Activated CD4-positive, alpha-beta T cell treated with anti-CD3 and anti-CD28 coated beads, Interleukin-2, amount 50 U/mL, for 4 hours (primary cell): ENCODE measurements at regions not wholly inside any gene's neighbourhood (a gene's known extent, or its start where the extent isn't known, plus 50 kb on each side); places are given as distances from the start of the nearest gene placed in this dataset.

Experiments
- DNase-seq, 2 experiments: peaks; one replicate each; pipeline ENCODE4 v3.0.0-alpha.2; 2020

DNA sequence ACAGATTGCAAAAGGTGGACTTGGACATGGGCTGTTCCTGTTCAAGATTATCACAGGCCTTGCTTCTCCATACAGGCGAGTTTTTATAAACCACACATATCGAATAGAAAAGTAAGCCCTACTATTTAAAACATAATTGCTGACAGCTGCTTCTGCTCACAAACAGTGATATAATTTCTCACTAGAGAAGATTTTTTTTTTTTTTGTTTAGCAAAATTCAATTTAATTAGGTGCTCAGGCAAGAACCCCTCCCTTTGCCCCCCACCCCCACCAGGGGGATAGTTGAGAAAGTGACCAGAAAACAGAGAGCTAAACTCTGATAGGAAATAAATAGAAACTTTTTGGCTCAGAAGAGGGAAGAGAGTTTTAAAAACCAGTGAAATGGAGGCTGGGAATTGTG is 132.8 kb upstream of the CRY1 start:
- no peak for DNase-seq

DNA sequence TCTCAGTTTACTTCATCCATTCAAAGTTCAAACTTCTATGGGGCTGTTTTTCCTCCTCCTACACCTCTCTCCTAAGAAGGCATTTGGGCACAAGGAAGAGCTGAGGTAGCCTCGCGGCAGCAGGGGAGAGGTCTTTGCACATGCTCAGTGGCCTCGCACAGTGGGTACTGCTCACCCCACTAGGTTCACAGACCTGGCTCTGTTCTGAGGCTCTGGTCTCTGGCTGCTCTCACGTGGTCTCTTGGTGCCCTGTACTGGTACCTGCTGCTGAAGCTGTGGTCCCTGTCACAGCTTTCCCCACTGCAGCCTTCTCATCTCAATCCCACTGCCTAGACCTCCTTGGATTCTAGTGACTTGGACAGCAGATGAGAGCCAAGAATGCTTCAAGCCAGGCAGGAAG is 134.7 kb upstream of the CRY1 start:
- no peak for DNase-seq

DNA sequence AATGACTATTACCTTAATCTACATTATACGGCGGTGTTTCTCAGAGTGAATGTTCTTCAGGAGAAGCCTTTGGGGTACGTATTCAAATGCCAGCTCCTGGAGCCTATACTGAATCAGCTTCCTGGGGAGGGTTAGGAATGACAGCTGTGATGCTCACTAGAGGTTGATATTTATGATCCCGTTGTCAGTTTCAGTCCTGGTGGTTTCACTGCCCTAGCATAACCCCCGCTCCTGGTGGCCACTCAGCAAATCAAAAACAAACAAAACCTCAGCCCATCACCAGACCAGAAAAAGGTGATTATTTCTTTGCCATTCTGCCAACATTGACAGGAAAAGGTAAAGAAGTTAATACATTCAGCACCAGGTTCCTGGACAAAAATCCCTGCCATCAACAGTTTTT is 136.5 kb upstream of the CRY1 start:
- DNase-seq: no peak

DNA sequence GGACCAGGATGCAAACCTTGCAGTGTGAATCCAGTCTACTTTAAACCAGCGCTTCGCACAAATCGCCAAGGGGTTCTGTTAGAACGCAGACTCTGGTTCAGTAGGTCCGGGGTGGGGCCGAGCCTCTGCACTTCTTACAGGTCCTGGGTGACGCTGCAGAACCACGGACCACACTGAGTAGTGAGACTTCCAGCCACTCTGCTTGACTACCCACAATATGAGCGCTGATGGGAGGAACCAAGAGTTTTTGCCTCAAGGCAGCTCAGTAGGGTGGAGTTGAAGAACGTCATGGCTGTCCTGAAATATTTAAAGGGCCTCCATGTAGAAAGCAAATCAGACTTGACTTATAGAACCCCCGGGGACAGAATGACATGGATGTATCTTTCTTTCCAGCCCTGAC is 138.0 kb upstream of the CRY1 start:
- DNase-seq: no peak

DNA sequence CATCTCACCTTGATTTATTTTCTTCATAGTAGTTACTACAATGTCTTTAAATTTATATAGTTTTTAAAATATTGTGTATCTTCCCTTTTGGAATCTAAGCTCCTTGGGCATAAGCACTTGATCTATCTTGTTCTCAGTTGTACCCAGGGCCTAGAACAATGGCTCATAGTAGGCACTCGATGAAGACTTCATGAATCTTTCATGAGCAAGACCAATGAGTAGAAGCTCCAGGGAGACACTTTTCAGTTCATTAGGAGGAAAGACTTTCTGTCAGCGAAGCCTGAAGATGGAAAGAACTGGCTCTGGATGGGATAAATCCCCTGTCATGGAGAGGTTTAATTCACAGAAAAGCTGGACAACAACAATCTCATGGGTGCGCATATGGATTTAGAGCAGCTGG is 140.2 kb upstream of the CRY1 start:
- DNase-seq: no peak

DNA sequence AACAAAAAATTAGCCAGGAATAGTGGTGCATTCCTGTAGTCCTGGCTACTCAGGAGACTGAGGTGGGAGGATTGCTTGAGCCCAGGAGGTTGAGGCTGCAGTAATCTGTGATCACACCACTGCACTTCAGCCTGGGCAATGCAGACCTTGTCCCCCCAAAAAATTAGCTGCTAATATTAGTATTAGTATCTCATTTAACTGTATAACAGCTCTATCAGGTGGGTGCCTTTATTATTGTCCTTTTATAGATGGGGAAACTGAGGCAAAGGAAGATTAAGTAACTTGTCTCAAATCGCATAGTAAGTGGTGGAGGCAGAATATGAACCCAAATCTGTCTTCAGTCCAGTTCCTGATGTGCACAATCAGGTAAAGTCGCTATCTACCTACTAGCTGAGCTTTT is 142.3 kb upstream of the CRY1 start:
- DNase-seq: no peak

DNA sequence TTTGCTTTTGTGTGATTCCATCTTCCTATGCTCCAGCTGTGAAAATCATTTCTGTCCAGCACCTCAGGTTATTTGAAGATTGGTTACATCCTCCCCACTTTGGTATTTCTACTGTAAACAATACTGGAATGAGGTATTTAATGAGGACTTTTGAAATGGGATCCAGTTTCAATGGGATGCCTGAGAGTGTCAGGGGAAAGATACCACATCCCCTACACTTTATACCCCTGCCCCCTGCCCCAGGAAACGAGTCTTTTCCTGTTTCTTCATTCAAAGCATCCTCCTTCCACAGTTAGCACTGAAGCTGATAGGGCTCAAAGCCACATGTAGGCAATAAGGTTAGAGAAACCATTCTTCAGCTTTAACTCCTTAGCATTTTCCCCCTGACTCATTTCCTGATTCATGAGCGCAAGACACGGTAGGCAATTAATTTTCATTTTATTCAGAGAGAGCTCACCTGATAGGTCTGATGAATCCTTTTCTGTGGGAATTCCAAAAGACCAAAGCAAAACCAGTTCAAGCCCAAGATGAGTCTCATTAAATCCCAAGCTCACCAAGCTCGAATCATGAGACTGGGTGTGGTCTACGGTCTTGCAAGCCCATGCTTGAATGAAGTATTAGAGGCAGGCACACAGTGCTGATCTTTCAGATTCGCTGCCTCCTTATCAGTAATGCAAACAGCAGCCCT is 143.6 kb upstream of the CRY1 start:
- DNase-seq: no peak

DNA sequence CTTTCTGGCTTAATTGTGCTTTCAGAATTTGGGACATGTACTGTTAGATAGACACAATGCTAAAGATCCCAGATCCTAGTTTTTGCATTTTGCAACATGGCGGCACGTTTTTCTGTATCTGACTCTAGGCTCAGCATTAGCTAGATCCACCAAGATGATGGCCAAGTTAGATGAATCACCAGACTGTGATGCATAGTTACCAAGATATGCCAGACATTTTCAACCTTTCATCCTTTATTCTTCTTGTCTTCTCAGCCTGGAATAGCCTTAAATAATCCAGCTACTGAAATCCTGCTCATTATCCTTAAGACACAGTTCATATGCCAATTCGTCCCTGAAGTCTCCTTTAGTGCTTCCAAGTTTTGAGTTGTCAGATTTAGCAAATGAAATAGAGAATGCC is 144.9 kb upstream of the CRY1 start:
- no peak for DNase-seq

DNA sequence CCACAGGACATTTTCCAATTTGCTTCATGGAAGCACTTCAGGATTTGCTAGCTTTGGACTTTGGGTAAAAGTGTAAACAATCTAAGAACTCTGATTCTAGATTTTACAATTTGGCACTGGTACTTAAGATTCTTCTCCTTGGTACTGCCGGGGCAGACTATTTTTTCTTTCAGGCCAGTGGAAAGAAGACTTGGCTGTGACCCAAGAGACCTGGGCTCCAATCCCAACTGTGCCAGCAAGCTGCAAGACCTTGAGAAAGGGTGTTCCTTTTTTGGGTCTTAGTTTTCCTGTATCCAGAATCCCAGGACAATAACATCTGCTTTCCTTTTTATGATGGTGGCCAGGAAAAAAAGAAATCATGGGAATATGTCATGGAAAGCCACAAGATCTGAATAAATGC is 148.1 kb upstream of the CRY1 start:
- no peak for DNase-seq

DNA sequence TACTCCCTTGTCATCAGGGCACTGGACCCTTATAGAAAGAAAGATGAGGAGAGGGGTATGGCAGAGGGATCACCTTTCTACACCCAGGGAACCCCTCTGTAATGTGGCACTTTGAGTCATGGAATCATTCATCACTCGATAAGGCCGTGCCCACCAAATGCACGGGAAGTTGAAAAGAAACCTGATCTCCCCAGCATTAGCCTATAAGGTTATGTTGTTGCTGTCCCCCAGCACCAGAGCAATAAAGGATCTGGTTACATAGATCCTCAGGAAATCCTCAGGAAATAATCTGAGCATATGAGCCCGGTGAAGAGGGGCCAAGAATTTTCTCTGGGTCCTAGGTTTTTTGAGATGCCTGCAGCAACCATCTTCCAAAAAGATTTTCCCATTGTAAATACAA is 148.8 kb upstream of the CRY1 start:
- DNase-seq: no peak

DNA sequence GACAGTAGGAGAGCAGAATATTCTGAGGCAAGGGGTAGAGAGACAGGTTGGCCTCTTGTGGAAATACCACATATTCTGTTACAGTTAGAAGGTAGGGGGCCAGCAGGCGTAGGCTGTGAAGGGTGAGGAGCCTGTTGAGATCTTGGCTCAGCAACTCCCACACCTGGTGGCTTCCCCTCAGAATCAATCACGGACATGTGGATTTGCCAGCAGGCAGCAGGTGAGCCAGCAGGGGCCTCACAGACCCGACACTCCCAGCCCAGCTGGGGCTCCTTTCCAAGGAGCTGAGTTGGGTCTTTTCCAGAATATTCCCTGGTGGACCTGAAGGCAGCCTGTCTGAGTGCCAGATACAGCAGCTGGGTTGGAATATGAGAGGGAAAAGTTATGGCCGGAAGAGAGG is 150.0 kb upstream of the CRY1 start:
- no peak for DNase-seq

DNA sequence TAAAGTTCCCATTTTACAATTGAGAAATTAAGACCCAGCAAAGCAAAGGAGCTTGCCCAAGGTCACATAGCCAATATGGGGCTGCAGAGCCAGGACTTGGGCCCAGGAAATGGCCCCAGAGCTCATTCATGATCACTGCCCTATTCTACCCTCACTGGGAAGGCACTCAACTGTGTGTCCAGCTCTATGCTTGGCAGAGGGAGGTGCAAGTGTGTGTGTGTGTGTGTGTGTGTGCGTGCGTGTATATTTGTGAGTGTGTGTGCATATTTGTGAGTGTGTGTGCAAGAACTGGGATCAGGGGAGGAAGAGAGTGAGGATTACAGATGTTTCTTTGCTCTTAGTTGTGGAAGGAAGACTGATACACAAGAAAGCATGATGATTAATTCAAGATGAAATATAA is 151.2 kb upstream of the CRY1 start:
- DNase-seq: no peak

DNA sequence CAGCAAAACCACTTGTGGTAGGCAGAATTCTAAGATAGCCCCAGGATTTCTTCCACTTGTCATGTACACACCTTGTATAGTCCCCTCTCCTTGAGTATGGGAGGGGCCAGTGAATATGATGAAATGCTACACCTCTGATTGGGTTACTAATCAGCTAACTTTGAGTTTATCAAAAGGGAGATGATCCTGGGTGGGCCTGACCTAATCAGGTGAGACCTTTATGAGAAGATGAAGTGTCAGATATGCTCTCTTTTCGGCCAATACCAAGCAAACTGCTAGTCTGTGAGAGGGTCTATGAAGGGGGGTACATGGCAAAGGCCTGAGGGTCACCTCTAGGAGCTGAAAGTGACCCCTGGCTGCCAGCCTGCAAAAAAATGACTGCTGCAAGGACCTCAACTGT is 154.3 kb upstream of the CRY1 start:
- DNase-seq: no peak

DNA sequence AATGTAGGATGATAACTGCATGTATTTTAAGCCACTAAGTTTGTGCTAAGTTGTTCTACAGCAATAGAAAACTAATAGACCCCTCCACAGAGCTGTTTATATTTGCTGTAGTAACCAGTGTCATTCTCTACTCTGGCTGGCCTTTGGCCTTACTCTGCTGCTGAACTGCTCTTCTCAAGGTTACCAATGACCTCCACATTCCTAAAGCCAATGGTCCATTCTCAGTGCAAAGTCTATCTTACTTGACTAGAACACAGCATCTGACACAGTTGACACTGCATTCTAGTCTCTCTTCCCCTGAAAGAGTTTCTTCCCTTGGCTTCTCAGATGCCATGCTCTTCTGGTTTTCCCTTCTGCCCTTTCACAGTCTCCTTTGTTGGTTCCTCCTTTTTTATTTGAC is 154.8 kb upstream of the CRY1 start:
- no peak for DNase-seq

DNA sequence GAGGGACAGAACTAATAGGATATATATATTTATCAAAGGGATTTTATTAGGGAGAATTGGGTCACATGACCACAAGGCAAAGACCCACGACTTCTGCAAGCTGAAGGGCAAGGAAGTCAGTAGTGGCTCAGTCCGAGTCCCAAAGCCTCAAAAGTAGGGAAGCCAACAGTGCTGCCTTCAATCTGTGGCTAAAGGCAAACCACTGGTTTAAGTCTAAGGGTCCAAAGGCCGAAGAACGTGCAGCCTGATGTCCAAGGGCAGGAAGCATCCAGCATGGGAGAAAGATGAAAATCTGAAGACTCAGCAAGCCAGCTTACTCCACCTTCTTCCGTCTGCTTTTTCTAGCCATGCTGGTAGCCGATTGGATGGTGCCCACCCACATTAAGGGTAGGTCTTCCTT is 157.9 kb upstream of the CRY1 start:
- no peak for DNase-seq

DNA sequence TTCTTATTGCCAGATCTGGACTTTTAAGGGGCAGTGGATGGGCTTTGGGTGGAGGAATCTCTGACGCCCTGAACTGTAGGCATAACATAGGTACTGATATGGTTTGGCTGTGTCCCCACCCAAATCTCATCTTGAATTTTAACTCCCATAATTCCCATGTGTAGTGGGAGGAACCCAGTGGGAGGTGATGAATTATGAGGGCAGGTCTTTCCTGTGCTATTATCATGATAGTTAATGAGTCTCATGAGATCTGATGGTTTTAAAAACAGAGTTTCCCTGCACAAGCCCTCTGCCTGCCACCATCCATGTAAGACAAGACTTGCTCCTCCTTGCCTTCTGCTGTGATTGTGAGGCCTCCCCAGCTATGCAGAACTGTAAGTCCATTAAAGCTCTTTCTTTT is 160.0 kb upstream of the CRY1 start:
- DNase-seq: no peak

DNA sequence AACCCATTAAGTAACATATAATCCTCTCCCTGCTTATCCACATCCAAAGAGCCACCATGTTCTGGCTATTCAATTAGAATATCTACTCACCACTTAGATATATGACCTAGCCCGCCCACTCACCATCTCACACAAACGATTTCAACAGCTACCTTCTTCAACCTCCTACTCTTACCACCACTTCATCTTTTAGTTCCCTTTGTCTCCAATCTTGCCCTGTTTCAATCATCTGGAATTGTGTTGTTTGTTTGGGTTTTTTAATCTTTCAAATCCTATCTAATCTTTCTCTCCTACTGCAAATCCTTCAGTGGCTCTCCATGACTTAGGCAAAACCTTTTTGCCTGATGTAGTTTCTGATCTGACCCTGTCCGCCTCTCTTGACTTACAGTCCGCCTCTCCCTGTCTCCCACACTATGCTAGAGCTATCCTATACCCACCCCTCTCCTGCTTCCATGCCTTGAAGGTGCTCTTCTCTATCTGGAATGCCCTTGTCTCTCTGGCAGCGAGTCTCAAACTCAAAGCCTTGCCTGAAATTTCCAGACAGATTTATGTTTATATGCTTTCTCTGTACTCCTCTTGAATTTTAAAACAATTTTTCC is 161.0 kb upstream of the CRY1 start:
- no peak for DNase-seq

DNA sequence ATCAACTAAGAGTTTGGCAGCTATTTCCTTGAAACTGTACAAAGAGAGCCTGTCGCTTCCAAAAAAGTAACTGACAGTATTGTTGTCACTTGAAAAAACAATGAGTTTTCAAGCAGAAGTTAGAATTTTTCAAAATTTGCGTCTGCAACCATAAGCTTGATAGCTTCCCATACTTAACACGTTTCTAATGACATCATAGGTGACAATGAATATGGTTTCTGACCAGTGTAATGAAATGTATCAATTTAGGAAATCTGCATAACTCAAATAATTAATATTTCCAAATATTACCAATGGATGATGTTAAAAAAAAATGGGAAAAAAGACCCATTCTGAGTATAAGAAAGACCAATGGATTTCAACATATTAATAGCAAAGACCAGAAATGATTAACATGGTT is 165.4 kb upstream of the CRY1 start:
- DNase-seq: no peak

DNA sequence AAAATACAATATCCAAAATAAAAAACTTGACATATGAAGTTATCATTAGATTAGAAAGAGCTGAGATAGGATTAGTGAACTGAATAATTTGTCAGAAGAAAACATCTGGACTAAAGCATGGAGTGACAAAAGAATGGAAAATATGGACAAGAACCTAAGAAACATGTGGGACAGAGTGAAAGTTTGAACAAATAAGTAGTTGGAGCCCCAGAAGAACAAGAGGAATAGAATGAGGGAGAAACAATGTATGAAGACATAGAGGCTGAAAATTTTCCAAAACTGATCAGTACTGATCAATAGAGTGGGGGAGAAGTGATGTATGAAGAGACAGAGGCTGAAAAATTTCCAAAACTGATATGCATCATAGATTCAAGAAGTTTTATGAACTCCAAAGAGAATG is 170.6 kb upstream of the CRY1 start:
- DNase-seq: no peak

DNA sequence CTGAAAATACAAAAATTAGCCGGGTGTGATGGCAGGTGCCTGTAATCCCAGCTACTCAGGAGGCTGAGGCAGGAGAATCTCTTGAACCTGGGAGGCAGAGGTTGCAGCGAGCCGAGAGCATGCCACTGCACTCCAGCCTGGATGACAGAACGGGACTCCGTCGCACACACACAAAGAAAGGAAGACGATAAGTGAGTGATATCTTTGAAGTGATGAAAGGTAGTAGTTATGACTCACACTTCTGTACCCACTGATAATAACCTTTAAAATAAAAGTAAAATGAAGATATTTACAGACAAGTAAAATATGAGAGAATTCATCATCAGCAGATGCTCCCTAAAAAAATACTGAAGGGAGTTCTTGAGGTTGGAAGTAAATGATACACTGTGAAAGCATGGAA is 171.3 kb upstream of the CRY1 start:
- no peak for DNase-seq

DNA sequence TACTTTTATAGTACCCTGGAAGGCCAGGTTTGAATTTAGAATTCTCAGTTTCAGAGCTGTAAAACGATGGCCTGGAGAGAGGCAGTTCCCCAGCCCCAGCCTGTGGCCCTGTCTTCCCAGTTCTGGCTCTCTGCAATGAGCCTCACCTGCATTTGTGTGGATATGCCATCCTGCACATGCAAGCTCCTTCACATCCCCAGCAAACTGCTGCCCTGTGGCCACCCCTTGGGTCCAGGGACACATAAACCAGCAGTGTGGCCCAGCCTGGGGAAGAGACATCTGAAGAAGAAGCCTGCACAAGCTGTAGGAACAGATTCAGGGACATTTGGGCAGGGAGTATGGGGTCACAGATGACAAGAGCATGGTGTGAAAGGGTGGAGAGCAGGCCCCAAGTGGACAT is 174.3 kb upstream of the CRY1 start:
- no peak for DNase-seq

DNA sequence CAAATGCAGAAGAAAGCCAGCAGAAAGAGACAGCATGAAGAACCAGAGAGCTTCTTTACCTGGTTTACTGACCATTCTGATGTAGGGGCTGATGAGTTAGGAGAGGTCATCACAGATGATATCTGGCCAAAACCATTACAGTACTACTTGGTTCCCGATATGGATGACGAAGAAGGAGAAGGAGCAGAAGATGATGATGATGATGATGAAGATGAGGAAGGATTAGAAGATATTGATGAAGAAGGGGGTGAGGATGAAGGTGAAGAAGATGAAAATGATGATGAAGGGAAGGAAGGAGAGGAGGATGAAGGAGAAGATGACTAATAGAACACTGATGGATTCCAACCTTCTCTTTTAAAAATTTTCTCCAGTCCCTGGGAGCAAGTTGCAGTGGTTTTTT is 178.2 kb upstream of the CRY1 start:
- DNase-seq: no peak

DNA sequence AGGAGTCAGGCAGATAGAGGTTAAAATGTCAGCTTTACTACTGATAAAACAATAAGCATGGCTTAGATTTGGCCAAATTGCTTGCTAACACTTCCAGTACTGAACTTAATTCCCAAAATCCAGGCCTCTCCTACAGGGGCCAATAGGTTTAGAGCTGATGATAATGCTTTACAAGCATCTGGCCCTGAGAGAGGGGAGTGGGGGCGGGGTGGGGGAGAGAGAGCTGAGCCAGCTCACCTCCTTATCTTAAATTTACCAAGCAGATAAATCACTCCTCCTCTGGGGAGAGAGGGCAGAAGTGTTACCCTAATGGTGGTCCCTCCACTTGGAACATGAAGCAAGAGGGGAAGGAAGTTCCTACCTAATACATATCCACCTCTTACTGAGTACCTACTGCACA is 182.2 kb upstream of the CRY1 start:
- no peak for DNase-seq

DNA sequence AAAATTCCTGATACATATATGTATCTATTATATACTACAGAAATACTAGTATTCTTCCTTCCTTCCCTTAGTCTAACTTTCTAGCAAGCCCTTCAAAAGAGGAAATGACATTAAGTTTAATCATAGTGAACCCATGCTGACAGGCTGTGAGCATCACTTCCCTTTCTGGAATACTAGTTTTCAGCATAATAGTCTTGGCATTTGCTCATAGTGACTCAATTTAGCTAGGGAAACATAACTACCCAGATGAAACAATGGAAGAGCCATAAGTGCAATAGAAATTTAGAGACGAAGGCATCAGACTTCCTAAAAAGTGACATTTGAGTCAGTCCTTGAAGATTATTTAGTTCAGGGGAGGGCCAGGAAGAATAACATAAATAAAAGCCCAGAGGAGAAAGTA is 184.5 kb upstream of the CRY1 start:
- no peak for DNase-seq

DNA sequence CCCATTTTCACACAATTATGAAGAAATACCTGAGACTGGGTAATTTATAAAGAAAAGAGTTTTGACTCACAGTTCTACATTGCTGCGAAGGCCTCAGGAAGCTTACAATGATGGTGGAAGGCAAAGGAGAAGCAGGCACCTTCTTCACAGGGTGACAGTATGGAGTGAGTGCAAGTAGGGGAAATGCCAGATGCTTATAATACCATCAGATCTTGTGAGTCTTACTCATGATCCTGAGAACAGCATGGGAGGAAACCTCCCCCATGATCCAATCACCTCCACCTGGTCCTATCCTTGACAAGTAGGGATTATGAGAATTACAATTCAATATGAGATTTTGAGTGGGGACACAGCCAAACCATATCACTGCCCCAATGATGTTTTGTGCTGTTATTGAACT is 189.3 kb upstream of the CRY1 start:
- no peak for DNase-seq

DNA sequence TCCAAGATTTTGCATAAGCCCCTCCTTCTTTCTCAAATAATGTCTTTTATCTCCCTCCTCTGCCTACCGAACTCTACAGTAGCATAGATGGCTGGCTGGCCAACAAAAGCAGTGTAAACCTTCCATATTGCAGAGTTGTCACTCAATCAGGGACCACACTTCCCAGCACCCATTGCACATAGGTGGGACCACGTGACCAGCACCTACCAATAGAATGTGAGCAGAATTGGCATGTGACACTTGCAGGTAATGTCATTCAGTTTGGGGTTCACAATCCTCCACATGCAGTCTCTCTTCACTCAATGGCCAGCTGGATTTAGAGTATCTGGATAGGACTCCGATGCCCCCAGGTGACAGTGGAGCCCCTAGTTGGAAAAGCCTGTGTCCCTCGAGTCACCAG is 190.3 kb upstream of the CRY1 start:
- no peak for DNase-seq
